T-helper 2 cell (primary cell): ENCODE measurements at regions not wholly inside any gene's neighbourhood (a gene's known extent, or its start where the extent isn't known, plus 50 kb on each side); places are given as distances from the start of the nearest gene placed in this dataset.

Source experiments
- DNase-seq, 5 experiments: peaks; one replicate each; pipeline versions ENCODE4 v3.0.0 to v3.0.0-alpha.2; 2012 to 2022

- DNase-seq, result no peak
These were observed 1442.8 kb upstream of the ALCAM start for GRCh38 chr3:103923907-103924306.

- no peak for DNase-seq
These were observed 1442.2 kb upstream of the ALCAM start for GRCh38 chr3:103924544-103924943.

GRCh38 chr3:103926936-103927335, 1439.8 kb upstream of the ALCAM start:
- DNase-seq, result no peak

- DNase-seq, result no peak
These were observed 1438.8 kb upstream of the ALCAM start for GRCh38 chr3:103927896-103928295.

GRCh38 chr3:103937094-103937493, 1429.6 kb upstream of the ALCAM start:
- DNase-seq, result no peak

GRCh38 chr3:103947062-103947461, 1419.6 kb upstream of the ALCAM start:
- no peak for DNase-seq

- DNase-seq, result no peak
These were observed 1417.0 kb upstream of the ALCAM start for GRCh38 chr3:103949693-103950092.

- DNase-seq, result no peak
These were observed 1416.0 kb upstream of the ALCAM start for GRCh38 chr3:103950676-103951075.

GRCh38 chr3:103953796-103954195, 1412.9 kb upstream of the ALCAM start:
- no peak for DNase-seq

GRCh38 chr3:103960819-103961218, 1405.9 kb upstream of the ALCAM start:
- DNase-seq, result no peak

GRCh38 chr3:103963599-103963998, 1403.1 kb upstream of the ALCAM start:
- no peak for DNase-seq

GRCh38 chr3:103965764-103966163, 1400.9 kb upstream of the ALCAM start:
- no peak for DNase-seq

- no peak for DNase-seq
These were observed 1400.0 kb upstream of the ALCAM start for GRCh38 chr3:103966749-103967148.

- no peak for DNase-seq
These were observed 1398.6 kb upstream of the ALCAM start for GRCh38 chr3:103968131-103968530.

GRCh38 chr3:103968751-103969150, 1398.0 kb upstream of the ALCAM start:
- DNase-seq, result no peak

GRCh38 chr3:103976931-103977339, 1389.8 kb upstream of the ALCAM start:
- DNase-seq, result no peak

GRCh38 chr3:103977417-103977816, 1389.3 kb upstream of the ALCAM start:
- no peak for DNase-seq

GRCh38 chr3:103991461-103992115, 1375.1 kb upstream of the ALCAM start:
- no peak for DNase-seq

GRCh38 chr3:103992469-103992868, 1374.2 kb upstream of the ALCAM start:
- no peak for DNase-seq

GRCh38 chr3:104004956-104005355, 1361.8 kb upstream of the ALCAM start:
- no peak for DNase-seq

- no peak for DNase-seq
These were observed 1360.9 kb upstream of the ALCAM start for GRCh38 chr3:104005815-104006214.

GRCh38 chr3:104018541-104018940, 1348.2 kb upstream of the ALCAM start:
- DNase-seq, result no peak

- DNase-seq, result no peak
These were observed 1335.1 kb upstream of the ALCAM start for GRCh38 chr3:104031598-104031997.

GRCh38 chr3:104032283-104032682, 1334.4 kb upstream of the ALCAM start:
- DNase-seq, result no peak

GRCh38 chr3:104040896-104041295, 1325.8 kb upstream of the ALCAM start:
- DNase-seq, result no peak
